ENCODE measurements at regions not wholly inside any gene's neighbourhood (a gene's known extent, or its start where the extent isn't known, plus 50 kb on each side); places are given as distances from the start of the nearest gene placed in this dataset.
"Not testable (repeated sequence)": the region's sequence is repeated elsewhere in the genome, so short reads cannot be mapped to it uniquely, and the experiment has no call there.

GRCh38 chr3:153268564-153269279 is 106.7 kb downstream of the RAP2B start:
- DNase-seq (ENCODE audit: low read depth), result no peak

- no peak for DNase-seq (ENCODE audit: low read depth)
These were observed 107.7 kb downstream of the RAP2B start for GRCh38 chr3:153269730-153270129.

- DNase-seq (ENCODE audit: low read depth), result no peak
These were observed 111.2 kb downstream of the RAP2B start for GRCh38 chr3:153273217-153273616.

GRCh38 chr3:153273767-153274435 is 111.9 kb downstream of the RAP2B start:
- no peak for DNase-seq (ENCODE audit: low read depth)

- no peak for DNase-seq (ENCODE audit: low read depth)
These were observed 112.5 kb downstream of the RAP2B start for GRCh38 chr3:153274561-153274960.

- DNase-seq (ENCODE audit: low read depth), result no peak
These were observed 113.5 kb downstream of the RAP2B start for GRCh38 chr3:153275514-153275913.

- DNase-seq (ENCODE audit: low read depth), result no peak
These were observed 115.0 kb downstream of the RAP2B start for GRCh38 chr3:153277029-153277428.

GRCh38 chr3:153281236-153281997 is 119.4 kb downstream of the RAP2B start:
- DNase-seq (ENCODE audit: low read depth), result not testable (repeated sequence)

- DNase-seq (ENCODE audit: low read depth), result no peak
These were observed 120.3 kb downstream of the RAP2B start for GRCh38 chr3:153282355-153282754.

GRCh38 chr3:153284282-153284938 is 122.4 kb downstream of the RAP2B start:
- DNase-seq (ENCODE audit: low read depth), result no peak

GRCh38 chr3:153285194-153285641 is 123.2 kb downstream of the RAP2B start:
- no peak for DNase-seq (ENCODE audit: low read depth)

- DNase-seq (ENCODE audit: low read depth), result no peak
These were observed 124.0 kb downstream of the RAP2B start for GRCh38 chr3:153285982-153286381.

- no peak for DNase-seq (ENCODE audit: low read depth)
These were observed 125.0 kb downstream of the RAP2B start for GRCh38 chr3:153287017-153287416.

GRCh38 chr3:153289334-153289808 is 127.3 kb downstream of the RAP2B start:
- DNase-seq (ENCODE audit: low read depth), result no peak

GRCh38 chr3:153290268-153291015 is 128.4 kb downstream of the RAP2B start:
- DNase-seq (ENCODE audit: low read depth), result no peak

- DNase-seq (ENCODE audit: low read depth), result no peak
These were observed 129.1 kb downstream of the RAP2B start for GRCh38 chr3:153291059-153291685.

- DNase-seq (ENCODE audit: low read depth), result no peak
These were observed 131.2 kb downstream of the RAP2B start for GRCh38 chr3:153293265-153293664.

GRCh38 chr3:153295901-153296300 is 133.9 kb downstream of the RAP2B start:
- DNase-seq (ENCODE audit: low read depth), result no peak

GRCh38 chr3:153305189-153305588 is 143.2 kb downstream of the RAP2B start:
- no peak for DNase-seq (ENCODE audit: low read depth)

GRCh38 chr3:153311541-153311940 is 149.5 kb downstream of the RAP2B start:
- no peak for DNase-seq (ENCODE audit: low read depth)

All from stimulated activated CD8-positive, alpha-beta memory T cell treated with anti-CD3 and anti-CD28 coated beads, Interleukin-15, amount 100 ng/mL, for 24 hours (primary cell).